ENCODE measurements at regions not wholly inside any gene's neighbourhood (a gene's known extent, or its start where the extent isn't known, plus 50 kb on each side); places are given as distances from the start of the nearest gene placed in this dataset.

DNA sequence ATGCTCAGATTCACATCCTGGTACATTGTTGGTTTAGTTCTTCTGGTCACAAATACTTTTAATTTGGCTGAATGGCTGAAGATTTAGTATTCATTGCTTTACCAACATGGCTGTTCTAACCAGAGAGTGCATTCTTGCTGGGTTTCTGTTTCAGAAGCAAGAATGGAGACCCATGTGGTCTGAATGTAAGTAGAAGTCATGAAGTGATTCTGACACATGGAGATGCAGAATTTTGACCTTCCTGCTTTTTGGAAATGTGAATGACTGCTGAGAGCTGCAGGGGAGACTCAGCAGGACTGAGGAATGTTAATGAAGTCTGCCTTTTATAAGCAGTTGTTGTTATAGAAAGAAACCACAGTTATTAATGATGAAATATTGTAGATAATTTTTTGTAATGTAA lies 576.1 kb upstream of the MARCKS start:
- ChIA-PET POLR2A (no interaction called here), CTCF (no interaction called here)
- H3K27me3 ChIP-seq (ENCODE audit: control insufficient read depth, insufficient read depth, low read length): no peaks in the 10 kb centered on the region
- DNase-seq (ENCODE audit: low read depth): peak; percentile 39
- no peaks in the 10 kb centered on the region for H3K36me3 ChIP-seq (ENCODE audit: control insufficient read depth, insufficient read depth, low read length)
- TF ChIP-seq, protein P1, sequence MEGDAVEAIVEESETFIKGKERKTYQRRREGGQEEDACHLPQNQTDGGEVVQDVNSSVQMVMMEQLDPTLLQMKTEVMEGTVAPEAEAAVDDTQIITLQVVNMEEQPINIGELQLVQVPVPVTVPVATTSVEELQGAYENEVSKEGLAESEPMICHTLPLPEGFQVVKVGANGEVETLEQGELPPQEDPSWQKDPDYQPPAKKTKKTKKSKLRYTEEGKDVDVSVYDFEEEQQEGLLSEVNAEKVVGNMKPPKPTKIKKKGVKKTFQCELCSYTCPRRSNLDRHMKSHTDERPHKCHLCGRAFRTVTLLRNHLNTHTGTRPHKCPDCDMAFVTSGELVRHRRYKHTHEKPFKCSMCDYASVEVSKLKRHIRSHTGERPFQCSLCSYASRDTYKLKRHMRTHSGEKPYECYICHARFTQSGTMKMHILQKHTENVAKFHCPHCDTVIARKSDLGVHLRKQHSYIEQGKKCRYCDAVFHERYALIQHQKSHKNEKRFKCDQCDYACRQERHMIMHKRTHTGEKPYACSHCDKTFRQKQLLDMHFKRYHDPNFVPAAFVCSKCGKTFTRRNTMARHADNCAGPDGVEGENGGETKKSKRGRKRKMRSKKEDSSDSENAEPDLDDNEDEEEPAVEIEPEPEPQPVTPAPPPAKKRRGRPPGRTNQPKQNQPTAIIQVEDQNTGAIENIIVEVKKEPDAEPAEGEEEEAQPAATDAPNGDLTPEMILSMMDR (IDR thresholded peaks at IDR 0.05; ENCODE audit: insufficient read depth, low read depth, low read length): no peak
- H3K4me3 ChIP-seq (ENCODE audit: low read depth, low read length): no peak overlapping the region

DNA sequence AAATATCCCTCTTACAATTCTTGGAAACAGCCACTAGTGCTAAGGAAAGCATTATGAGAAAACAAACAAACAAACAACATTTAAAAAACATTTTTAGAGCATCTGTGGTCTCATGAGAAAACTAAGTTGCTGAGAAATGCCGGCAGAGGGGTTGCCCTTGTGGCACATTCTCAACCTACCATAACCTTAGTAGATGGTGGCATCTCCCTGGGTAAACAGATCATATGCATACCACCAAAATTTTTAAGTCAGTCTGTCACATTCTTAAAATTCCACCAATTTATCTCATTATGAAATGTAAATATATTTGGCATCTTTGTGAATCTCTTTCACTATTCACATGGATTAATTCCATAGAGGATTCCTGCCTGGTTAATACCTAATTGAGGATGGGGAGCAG lies 575.7 kb upstream of the MARCKS start:
- no peaks in the 10 kb centered on the region for H3K36me3 ChIP-seq (ENCODE audit: control insufficient read depth, insufficient read depth, low read length)
- TF ChIP-seq, protein P1 (IDR thresholded peaks at IDR 0.05; ENCODE audit: insufficient read depth, low read depth, low read length): no peak
- ChIA-PET POLR2A (no interaction called here), CTCF (no interaction called here)
- no peak overlapping the region for H3K4me3 ChIP-seq (ENCODE audit: low read depth, low read length)
- DNase-seq (ENCODE audit: low read depth): no peak
- no peaks in the 10 kb centered on the region for H3K27me3 ChIP-seq (ENCODE audit: control insufficient read depth, insufficient read depth, low read length)

DNA sequence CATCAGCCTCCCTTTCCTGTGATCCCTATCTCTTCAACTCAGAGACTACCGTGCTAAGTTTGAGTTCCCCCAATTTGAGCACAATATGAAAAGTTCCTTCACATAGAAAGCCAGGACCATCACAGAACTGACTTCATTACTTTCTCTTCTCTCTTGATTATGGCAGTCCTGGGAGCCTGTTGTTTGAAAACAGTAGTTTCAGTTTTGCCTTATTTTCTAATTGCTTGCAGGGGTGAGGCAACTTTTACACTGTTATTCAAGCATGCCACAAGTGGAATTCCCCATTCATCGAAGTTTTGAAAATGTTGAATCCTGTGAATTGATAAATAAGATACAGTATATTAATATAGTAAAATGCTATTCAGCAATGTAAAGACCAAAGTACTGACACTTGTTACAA lies 569.7 kb upstream of the MARCKS start:
- POLR2A ChIA-PET: no interaction called here
- CTCF ChIA-PET: no interaction called here
- Histone ChIP-seq H3K36me3 (ENCODE audit: control insufficient read depth, insufficient read depth, low read length) (no peaks in the 10 kb centered on the region), H3K4me3 (ENCODE audit: low read depth, low read length) (no peak overlapping the region), H3K27me3 (ENCODE audit: control insufficient read depth, insufficient read depth, low read length) (no peaks in the 10 kb centered on the region)
- DNase-seq (ENCODE audit: low read depth): no peak
- TF ChIP-seq, protein P1 (IDR thresholded peaks at IDR 0.05; ENCODE audit: insufficient read depth, low read depth, low read length): no peak

DNA sequence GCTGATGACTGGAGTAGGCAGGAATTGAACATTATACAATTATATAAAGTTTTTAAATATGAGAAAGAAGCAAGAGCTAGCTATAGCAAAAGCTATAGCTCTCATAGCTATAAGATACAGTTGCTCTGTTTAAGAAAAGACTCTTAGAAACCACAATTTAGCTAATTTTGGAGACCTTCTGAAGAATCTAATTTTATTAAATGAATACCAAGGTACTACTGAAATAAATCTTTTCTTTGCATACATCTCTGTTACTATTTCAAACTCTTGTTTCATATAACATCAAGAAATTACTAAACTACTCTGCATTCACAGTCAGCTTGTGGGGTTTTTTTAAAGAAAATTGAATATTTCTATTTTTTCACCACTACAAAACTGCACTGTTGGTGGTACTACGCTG lies 568.7 kb upstream of the MARCKS start:
- DNase-seq (ENCODE audit: low read depth): no peak
- ChIA-PET CTCF (no interaction called here), POLR2A (no interaction called here)
- H3K4me3 ChIP-seq (ENCODE audit: low read depth, low read length): no peak overlapping the region
- H3K27me3 ChIP-seq (ENCODE audit: control insufficient read depth, insufficient read depth, low read length): no peaks in the 10 kb centered on the region
- H3K36me3 ChIP-seq (ENCODE audit: control insufficient read depth, insufficient read depth, low read length): no peaks in the 10 kb centered on the region
- TF ChIP-seq, protein P1 (IDR thresholded peaks at IDR 0.05; ENCODE audit: insufficient read depth, low read depth, low read length): no peak

DNA sequence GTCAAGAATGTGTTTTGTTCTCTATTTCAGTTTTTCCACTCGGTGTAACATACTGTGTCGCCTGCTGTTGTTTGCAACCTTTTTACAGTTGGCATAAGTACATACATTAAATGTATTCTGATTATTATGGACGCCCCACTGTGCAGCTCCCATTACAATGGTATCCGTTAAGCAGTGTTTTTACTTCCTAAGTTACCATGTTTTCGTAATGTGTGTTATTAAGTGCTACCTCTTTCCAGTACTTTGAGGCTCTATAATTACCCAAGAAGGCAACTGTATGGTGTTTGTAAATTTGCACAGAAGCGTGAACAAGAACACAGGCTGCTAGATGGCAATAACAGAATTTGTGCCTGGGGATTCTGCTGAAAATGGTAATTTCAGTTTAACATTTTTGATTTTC lies 568.0 kb upstream of the MARCKS start:
- Histone ChIP-seq H3K27me3 (ENCODE audit: control insufficient read depth, insufficient read depth, low read length) (no peaks in the 10 kb centered on the region), H3K36me3 (ENCODE audit: control insufficient read depth, insufficient read depth, low read length) (no peaks in the 10 kb centered on the region), H3K4me3 (ENCODE audit: low read depth, low read length) (no peak overlapping the region)
- DNase-seq (ENCODE audit: low read depth): no peak
- ChIA-PET POLR2A (no interaction called here), CTCF (no interaction called here)
- TF ChIP-seq, protein P1 (IDR thresholded peaks at IDR 0.05; ENCODE audit: insufficient read depth, low read depth, low read length): no peak

Measured in BJ (cell line).